NCI-H146 treated with DMSO at 0.1 percent for 48 hours (cell line): ENCODE measurements at regions not wholly inside any gene's neighbourhood (a gene's known extent, or its start where the extent isn't known, plus 50 kb on each side); places are given as distances from the start of the nearest gene placed in this dataset.

Source experiments
- DNase-seq: peaks from one replicate; lab custom pipeline; 2025; ENCODE audit not compliant: unreplicated experiment; lab: John Stamatoyannopoulos, UW

DNA sequence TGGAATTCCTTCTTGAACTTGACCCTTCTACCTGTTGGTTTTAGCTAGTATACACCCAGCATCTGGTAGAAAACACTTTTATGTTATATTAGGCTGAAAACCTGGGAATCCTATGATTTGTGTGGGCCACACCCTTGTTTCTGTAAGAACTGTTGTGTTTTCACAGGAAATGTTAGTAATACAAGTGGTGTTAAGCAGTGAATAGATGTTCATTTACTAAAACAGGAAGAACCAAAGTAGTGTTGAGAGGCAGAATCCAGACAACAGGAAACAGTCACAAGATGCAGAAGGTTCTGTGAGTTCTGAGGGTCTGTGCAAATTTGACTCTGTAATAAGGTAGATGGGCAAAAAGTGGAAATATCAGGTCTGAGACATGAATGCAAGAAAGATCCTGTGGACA, 73.0 kb upstream of the RAI14 start:
- DNase-seq: no peak

DNA sequence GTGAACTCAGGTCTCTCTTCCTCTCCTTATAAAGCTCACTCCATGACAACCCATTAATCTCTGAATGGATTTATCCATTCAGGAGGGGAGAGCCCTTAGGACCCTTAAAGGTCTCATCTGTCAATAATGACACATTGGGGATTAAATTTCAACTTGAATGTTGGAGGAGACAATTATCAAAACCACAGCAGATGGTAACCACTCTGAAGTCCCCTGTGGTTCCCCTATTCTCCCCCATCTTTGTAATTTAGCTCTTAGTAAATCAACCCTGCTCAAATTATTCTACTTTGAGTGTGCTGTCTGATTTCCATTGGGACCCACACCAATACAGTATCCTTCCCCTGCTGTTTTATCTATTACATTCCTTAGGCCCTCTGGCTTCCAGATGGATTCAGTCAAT, 72.0 kb upstream of the RAI14 start:
- peak; percentile 56 for DNase-seq

- DNase-seq: peak; percentile 41
Observed at GRCh38 chr5:34585601-34586104, 70.5 kb upstream of the RAI14 start.

DNA sequence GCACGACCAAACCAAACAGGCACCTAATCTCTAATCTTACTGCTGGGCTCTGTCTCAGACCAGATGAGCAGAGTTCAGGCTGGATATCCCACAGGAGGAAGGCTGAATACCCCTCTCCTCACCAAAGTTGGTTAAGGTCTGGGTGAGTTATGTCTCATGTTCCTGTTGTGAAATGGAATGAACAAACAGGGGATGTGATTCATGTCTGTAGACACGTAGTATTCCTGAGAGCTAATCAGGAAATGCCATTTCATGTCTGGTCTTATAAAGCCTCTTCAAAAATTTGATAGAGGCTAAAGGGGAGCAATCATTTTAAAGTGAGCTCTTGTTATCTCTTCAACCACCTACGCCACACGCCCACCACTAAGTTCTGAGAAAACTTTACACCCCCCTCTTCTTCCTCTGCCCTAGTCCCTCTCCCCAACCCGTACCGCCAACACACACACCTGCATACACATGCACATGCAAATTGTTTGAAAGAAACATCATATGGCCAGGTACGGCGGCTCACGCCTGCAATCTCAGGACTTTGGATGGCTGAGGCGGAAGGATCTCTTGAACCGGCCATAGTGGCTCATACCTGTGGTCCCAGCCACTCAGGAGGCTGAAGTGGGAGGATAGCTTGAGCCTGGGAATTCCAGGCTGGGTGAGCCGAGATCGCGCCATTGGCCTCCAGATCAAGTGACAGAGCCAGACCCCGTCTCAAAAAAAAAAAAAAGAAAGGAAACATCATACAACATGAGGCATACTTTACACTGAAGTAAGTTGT, 69.8 kb upstream of the RAI14 start:
- DNase-seq: no peak

DNA sequence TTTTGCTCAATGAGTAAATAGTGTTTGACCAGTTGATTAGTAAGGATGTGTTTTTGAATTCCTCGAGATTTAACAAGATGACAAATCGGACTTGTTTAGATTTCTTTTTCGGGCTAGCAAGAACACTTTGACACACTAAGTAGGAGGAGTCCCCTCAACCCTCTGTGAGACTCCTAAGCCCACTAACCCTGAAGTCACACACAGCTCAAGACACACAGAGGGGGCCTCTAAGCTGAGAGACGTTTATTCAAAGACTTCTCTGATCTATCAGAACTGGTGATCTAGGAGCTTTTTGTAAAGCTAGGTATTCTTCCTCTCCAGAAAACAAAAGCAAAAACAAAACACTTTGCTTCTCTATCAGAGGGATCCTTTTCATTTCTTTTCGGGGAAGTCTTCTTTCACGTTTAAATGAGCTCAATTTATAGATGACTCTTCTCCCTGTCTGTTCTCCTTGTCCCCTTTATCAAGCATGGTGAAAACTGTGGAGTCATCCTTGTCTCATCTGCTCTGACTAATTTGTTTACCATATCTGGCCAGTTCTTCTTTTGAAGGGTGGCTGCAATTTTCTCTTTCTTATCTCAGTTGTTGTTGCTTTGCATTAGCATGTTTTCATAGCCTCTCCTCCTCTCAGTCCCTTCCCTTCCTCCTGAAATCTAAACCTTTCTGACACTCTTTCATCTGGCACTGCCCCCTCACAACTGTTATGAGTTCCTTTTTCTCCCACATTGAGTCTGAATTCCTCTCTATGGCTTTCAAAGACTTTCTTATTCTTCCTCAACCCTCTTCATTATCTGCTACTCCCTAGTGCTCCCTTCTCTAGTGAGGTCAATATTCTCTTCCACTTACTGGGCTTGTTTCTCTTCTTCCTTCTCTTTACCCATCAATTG, 68.5 kb upstream of the RAI14 start:
- DNase-seq: no peak

DNA sequence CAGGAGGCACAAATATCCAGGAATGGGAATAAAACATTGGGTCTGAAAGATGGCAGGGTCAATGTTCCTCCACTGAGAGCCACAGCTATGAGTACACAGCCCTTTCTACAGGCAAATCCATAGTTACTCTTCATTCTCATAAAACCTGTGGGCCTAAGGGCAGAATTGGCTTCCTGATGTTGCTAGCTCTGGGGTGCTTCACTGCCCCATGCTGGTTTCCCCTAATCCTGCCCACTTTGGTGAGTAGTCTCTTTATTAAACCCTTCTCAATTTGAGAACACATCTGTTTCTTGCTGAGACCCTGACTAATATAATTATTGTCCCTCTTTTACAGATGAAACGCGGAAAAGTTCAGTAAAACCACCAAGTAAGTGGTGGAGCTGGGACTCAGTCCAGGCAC, 66.3 kb upstream of the RAI14 start:
- no peak for DNase-seq

DNA sequence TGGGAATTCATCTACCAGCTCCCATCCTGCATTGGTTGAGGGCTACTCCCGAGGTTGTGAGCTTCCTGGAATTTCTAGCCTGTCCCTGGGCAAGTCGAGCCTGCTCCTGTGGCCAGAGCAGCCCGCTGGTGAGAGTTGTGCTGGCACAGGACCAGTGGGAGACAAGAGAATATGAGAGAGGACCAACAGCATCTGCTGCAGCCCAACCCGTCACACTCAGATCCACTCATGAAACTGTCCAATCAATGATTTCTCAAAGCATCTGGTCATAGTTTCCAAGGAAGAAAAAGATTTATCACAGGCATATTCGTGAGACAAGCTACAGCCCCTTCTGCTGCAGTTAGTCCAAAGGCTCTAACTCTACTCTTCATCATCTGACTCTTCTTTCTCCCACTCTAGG, 64.4 kb upstream of the RAI14 start:
- DNase-seq: no peak

GRCh38 chr5:34597034-34598027, 58.8 kb upstream of the RAI14 start:
- DNase-seq: no peak

DNA sequence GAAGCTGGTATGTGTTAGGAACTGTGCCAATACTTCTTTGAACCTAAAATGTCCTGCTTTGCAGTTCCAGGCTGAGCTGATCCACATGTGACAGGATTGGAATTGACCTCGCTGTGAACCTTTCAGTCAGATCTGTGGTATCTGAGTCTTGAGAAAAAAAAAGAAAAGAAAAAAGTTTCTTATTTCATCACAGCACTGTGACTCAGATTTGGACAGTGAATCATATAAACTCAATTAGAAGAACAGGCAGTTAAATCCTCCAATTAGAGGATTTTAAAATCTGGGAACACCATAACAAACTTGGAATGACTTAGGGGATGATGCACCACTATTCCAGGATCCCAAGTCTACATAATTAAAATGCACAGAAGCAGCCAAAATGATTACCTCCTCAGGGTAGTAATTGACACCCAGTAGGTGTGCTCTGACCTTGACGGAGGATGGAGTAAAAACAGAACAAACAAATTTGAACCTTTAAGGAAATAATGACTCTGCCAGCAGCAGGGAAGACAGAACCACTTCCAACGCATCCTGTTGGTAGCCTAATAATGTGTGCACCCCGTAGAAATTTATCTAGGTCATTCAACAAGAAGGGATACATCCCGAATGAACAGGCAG, 57.8 kb upstream of the RAI14 start:
- DNase-seq: no peak

- no peak for DNase-seq
Observed at GRCh38 chr5:34599471-34600117, 56.5 kb upstream of the RAI14 start.

DNA sequence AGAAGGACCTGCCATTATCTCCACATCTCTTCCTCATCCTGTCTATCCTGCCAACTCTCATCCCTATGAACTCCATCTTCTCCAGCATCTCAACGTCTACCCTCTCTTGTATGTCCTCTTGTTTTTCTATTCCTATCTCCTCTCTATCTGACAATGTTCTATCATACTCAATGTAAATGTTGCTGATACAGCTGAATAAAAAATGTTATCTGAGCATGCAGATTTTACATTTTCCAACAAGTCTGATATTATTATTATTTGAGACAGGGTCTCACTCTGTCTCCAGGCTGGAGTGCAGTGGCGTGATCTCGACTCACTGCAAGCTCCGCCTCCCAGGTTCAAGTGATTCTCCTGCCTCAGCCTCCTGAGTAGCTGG, 56.0 kb upstream of the RAI14 start:
- DNase-seq: no peak

DNA sequence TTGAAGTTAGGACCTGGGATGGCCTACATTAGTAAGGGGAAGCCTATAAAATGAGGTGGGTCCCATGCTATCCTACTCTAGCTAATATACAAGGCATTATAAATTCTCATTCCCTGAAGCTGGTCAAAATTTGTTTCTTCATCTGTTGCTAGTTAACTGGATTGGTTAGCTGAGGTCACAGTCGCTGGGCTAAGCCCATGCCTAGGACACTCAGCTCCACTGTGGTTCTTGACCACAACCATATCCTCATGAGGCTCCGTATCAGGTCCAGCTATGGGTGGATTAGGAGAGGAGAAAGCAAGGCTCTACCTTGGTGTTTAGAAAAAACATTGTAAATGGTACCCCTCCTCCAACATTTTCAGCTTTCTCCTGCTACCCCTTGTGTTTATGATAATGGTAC, 52.8 kb upstream of the RAI14 start:
- no peak for DNase-seq

DNA sequence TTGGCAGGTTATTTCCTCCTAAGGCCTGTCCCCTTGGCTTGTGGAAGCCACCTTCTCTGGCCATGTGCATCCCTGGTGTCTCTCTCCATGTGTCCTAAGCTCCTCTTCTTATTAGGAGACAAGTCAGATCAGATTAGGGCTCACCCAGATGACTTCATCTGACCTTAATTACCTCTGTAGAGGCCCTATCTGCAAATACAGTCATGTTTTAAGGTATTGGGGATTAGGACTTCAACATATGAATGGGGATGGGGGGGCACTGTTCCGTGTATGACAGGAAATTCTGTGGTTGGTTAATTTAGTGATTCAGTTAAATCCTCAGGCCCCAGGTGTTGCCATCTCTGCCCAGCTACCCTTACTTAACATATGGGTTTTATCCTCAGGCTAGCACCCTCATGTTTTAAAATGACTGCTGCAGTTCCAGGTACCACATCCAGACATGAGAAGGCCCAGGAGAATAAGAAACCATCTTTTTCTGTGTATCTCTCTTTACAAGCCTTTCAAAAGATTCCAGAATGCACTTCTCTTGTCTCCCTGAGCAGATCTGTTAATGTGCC, 51.9 kb upstream of the RAI14 start:
- no peak for DNase-seq

GRCh38 chr5:34606101-34606500, 50.0 kb upstream of the RAI14 start:
- no peak for DNase-seq
